H1 (cell line): ENCODE measurements at regions not wholly inside any gene's neighbourhood (a gene's known extent, or its start where the extent isn't known, plus 50 kb on each side); places are given as distances from the start of the nearest gene placed in this dataset.

Experiments
- CTCF ChIA-PET: fragments of 300-600 bp; sonication (Branson Sonifier 250); formaldehyde crosslinking; loops from one replicate; lab custom pipeline; 2021; ENCODE audit not compliant: partially characterized antibody; lab: Charles Lee
- POLR2A ChIA-PET: fragments of 300-600 bp; sonication (Branson Sonifier 250); formaldehyde crosslinking; loops from one replicate; lab custom pipeline; 2021; ENCODE audit warnings: inconsistent platforms; ENCODE audit not compliant: partially characterized antibody; lab: Charles Lee
- DNase-seq, 2 experiments: peaks; one replicate each; pipeline versions ENCODE4 v3.0.0 to v3.0.0-alpha.2; 2010 to 2022; ENCODE audit warnings: low spot score in 2 of 2, low read depth in 1 of 2, mixed read lengths in 1 of 2
- FAIRE-seq: peaks from 2 replicates; lab custom pipeline; 2011; peaks lifted over from hg19 to GRCh38; lab: Jason Lieb, UNC
- H2AFZ ChIP-seq: 2 replicates; pipeline ENCODE4 v1.8.1; 2012; ENCODE audit warnings: low read length, inconsistent platforms
- H2AK5ac ChIP-seq: 2 replicates; pipeline ENCODE4 v1.6.1; 2013; ENCODE audit warnings: low read depth, low read length
- H2BK120ac ChIP-seq: replicated peaks from 2 replicates; pipeline ENCODE3; 2013; ENCODE audit warnings: low read depth, low read length, inconsistent platforms
- H2BK12ac ChIP-seq: 2 replicates; pipeline ENCODE4 v1.6.1; 2013; ENCODE audit warnings: low read depth, low read length
- H2BK15ac ChIP-seq: 2 replicates; pipeline ENCODE4 v1.6.1; 2013; ENCODE audit warnings: low read length
- H2BK20ac ChIP-seq: 2 replicates; pipeline ENCODE4 v1.6.1; 2013; ENCODE audit warnings: low read length
- H2BK5ac ChIP-seq: 2 replicates; pipeline ENCODE4 v1.6.1; 2013; ENCODE audit warnings: low read depth, low read length
- H3K14ac ChIP-seq: 2 replicates; pipeline ENCODE4 v1.6.1; 2013; ENCODE audit warnings: inconsistent platforms; ENCODE audit not compliant: insufficient read length
- H3K18ac ChIP-seq: 2 replicates; pipeline ENCODE4 v1.6.1; 2013; ENCODE audit warnings: low read length; ENCODE audit errors: extremely low read depth
- H3K23ac ChIP-seq: 2 replicates; pipeline ENCODE4 v1.6.1; 2013; ENCODE audit warnings: inconsistent platforms; ENCODE audit not compliant: insufficient read length
- H3K23me2 ChIP-seq: 2 replicates; pipeline ENCODE4 v1.6.1; 2013; ENCODE audit warnings: low read depth, low read length
- H3K27ac ChIP-seq: 2 replicates; pipeline ENCODE4 v1.6.1; 2011; ENCODE audit warnings: low read depth, low read length, inconsistent platforms
- H3K27me3 ChIP-seq, 4 experiments: replicated peaks in 1 of 4; 1 replicate in 1 of 4; 2 replicates in 3 of 4; pipeline versions ENCODE4 v1.6.1 to v1.8.1; 2011 to 2013; ENCODE audit warnings: low read length in 3 of 4, mild to moderate bottlenecking in 3 of 4, inconsistent platforms in 2 of 4, mixed read lengths in 2 of 4, moderate library complexity in 1 of 4; ENCODE audit not compliant: control insufficient read depth in 3 of 4, insufficient read depth in 3 of 4; ENCODE audit errors: extremely low read depth in 1 of 4
- H3K36me3 ChIP-seq, 4 experiments: 2 replicates each; pipeline versions ENCODE4 v1.6.1 to v1.8.1; 2011 to 2013; ENCODE audit warnings: mild to moderate bottlenecking in 4 of 4, low read length in 3 of 4, moderate library complexity in 2 of 4, control low read depth in 1 of 4, inconsistent platforms in 1 of 4; ENCODE audit not compliant: insufficient read depth in 4 of 4, control insufficient read depth in 2 of 4
- H3K4ac ChIP-seq: replicated peaks from 2 replicates; pipeline ENCODE3; 2013; ENCODE audit warnings: low read length, low read depth, mixed read lengths, inconsistent platforms; ENCODE audit not compliant: insufficient read length
- H3K4me1 ChIP-seq, 4 experiments: replicated peaks in 1 of 4; 1 replicate in 1 of 4; 2 replicates in 3 of 4; pipeline versions ENCODE4 v1.6.1 to v1.8.1; 2011 to 2013; ENCODE audit warnings: low read length in 3 of 4, inconsistent platforms in 2 of 4, mixed read lengths in 1 of 4; ENCODE audit not compliant: insufficient read depth in 4 of 4, control insufficient read depth in 3 of 4
- H3K4me2 ChIP-seq, 2 experiments: 2 replicates each; pipeline versions ENCODE4 v1.6.1 to v1.8.1; 2011 to 2013; ENCODE audit warnings: low read depth in 2 of 2, low read length in 2 of 2, control low read depth in 1 of 2, inconsistent platforms in 1 of 2, mild to moderate bottlenecking in 1 of 2; ENCODE audit not compliant: insufficient read depth in 1 of 2
- H3K4me3 ChIP-seq, 4 experiments: fragments of 200-600, 300-600 bp in 1 of 4; sonication (generic), shearing (Covaris generic), sonication (Bioruptor Twin) in 1 of 4; 2 replicates each; pipeline versions ENCODE4 v1.5.1 to v1.8.1; 2011 to 2016; ENCODE audit warnings: low read length in 4 of 4, low read depth in 3 of 4, control low read depth in 2 of 4, inconsistent platforms in 2 of 4, mild to moderate bottlenecking in 2 of 4, mixed read lengths in 1 of 4, moderate library complexity in 1 of 4; ENCODE audit not compliant: insufficient read depth in 2 of 4; ENCODE audit errors: extremely low read depth in 1 of 4
- H3K56ac ChIP-seq: replicated peaks from 2 replicates; pipeline ENCODE3; 2013; ENCODE audit warnings: low read depth, mild to moderate bottlenecking, mixed read lengths, low read length, inconsistent platforms; ENCODE audit not compliant: insufficient read length
- H3K79me1 ChIP-seq: 2 replicates; pipeline ENCODE4 v1.6.1; 2013; ENCODE audit warnings: low read depth, low read length, control low read depth
- H3K79me2 ChIP-seq, 2 experiments: 2 replicates each; pipeline versions ENCODE4 v1.6.1 to v1.8.1; 2012 to 2013; ENCODE audit warnings: low read length in 2 of 2, mild to moderate bottlenecking in 2 of 2, inconsistent platforms in 1 of 2; ENCODE audit not compliant: insufficient read depth in 2 of 2, control insufficient read depth in 1 of 2
- H3K9ac ChIP-seq, 4 experiments: replicated peaks in 1 of 4; 1 replicate in 1 of 4; 2 replicates in 3 of 4; pipeline versions ENCODE4 v1.6.1 to v1.8.1; 2011 to 2013; ENCODE audit warnings: low read depth in 3 of 4, low read length in 3 of 4, control low read depth in 2 of 4, mild to moderate bottlenecking in 2 of 4, moderate library complexity in 2 of 4, inconsistent platforms in 1 of 4; ENCODE audit errors: extremely low read depth in 1 of 4
- H3K9me3 ChIP-seq, 2 experiments: 2 replicates each; pipeline versions ENCODE4 v1.6.1 to v1.8.1; 2012 to 2013; ENCODE audit warnings: mild to moderate bottlenecking in 2 of 2, moderate library complexity in 2 of 2, control low read depth in 1 of 2, inconsistent platforms in 1 of 2, low read depth in 1 of 2, low read length in 1 of 2, mixed read lengths in 1 of 2; ENCODE audit not compliant: insufficient read depth in 2 of 2
- H4K20me1 ChIP-seq, 2 experiments: replicated peaks in 1 of 2; 2 replicates each; pipeline versions ENCODE3 to v1.8.1; 2011 to 2013; ENCODE audit warnings: inconsistent platforms in 2 of 2, low read length in 2 of 2, mild to moderate bottlenecking in 1 of 2; ENCODE audit not compliant: insufficient read depth in 2 of 2, control insufficient read depth in 1 of 2
- H4K5ac ChIP-seq: 2 replicates; pipeline ENCODE4 v1.6.1; 2013; ENCODE audit warnings: low read length, low read depth, mixed read lengths, inconsistent platforms; ENCODE audit not compliant: insufficient read length
- H4K8ac ChIP-seq: 2 replicates; pipeline ENCODE4 v1.8.0; 2013; ENCODE audit warnings: mild to moderate bottlenecking, moderate library complexity, low read length, inconsistent platforms; ENCODE audit not compliant: insufficient read depth; ENCODE audit errors: extremely low read depth
- H4K91ac ChIP-seq: replicated peaks from 2 replicates; pipeline ENCODE3; 2013; ENCODE audit warnings: low read length, mixed read lengths, inconsistent platforms; ENCODE audit not compliant: insufficient read length
- BACH1 ChIP-seq: IDR thresholded peaks from 2 replicates; pipeline ENCODE4 v1.6.1; 2012; ENCODE audit warnings: low read length, improper control_type of control experiment
- FOSL1 ChIP-seq: IDR thresholded peaks from 2 replicates; pipeline ENCODE4 v1.6.1; 2011; ENCODE audit warnings: mild to moderate bottlenecking, low read depth, low read length, moderate library complexity; ENCODE audit not compliant: insufficient read depth
- JUND ChIP-seq: IDR thresholded peaks from 2 replicates; pipeline ENCODE4 v1.6.1; 2011; ENCODE audit warnings: mild to moderate bottlenecking, improper control_type of control experiment, low read length
- KDM4A ChIP-seq: IDR thresholded peaks from one replicate; pipeline ENCODE4 v1.7.1; 2012; ENCODE audit warnings: low read depth, mild to moderate bottlenecking, moderate library complexity, low read length, inconsistent platforms; ENCODE audit not compliant: severe bottlenecking
- MAFK ChIP-seq: IDR thresholded peaks from 2 replicates; pipeline ENCODE4 v1.6.1; 2012; ENCODE audit warnings: low read depth, mild to moderate bottlenecking, improper control_type of control experiment, low read length
- RBBP5 ChIP-seq: IDR thresholded peaks from 2 replicates; pipeline ENCODE4 v1.7.1; 2012; ENCODE audit warnings: low read depth, mild to moderate bottlenecking, inconsistent platforms, low read length, moderate library complexity, borderline replicate concordance
- SIN3A ChIP-seq, 2 experiments: IDR thresholded peaks in 1 of 2; conservative IDR thresholded peaks in 1 of 2; 2 replicates each; pipeline ENCODE4 v1.6.1; 2011 to 2012; ENCODE audit warnings: low read length in 2 of 2, improper control_type of control experiment in 1 of 2, low read depth in 1 of 2, mild to moderate bottlenecking in 1 of 2
- SIRT6 ChIP-seq: IDR thresholded peaks from one replicate; pipeline ENCODE4 v1.7.1; 2012; ENCODE audit warnings: low read length, inconsistent platforms
- SUZ12 ChIP-seq: fragments of 200-600 bp; sonication (generic); IDR thresholded peaks from 2 replicates; pipeline ENCODE4 v1.6.1; 2012; ENCODE audit warnings: mild to moderate bottlenecking, inconsistent platforms, low read length, moderate library complexity, mixed read lengths
- ZNF274 ChIP-seq: IDR thresholded peaks from 2 replicates; pipeline ENCODE4 v1.7.0; 2012; ENCODE audit warnings: low read length, borderline replicate concordance; ENCODE audit errors: extremely low read depth
- WGBS, 2 experiments: shearing (Covaris generic) in 1 of 2; methylation state at CpG; one replicate each; pipeline versions ENCODE4 v1.1.6 to v1.1.7; 2013 to 2015; ENCODE audit warnings: low lambda C conversion rate in 2 of 2, mixed read lengths in 2 of 2, inconsistent platforms in 1 of 2, low coverage in 1 of 2, missing lambda C conversion rate in 1 of 2; ENCODE audit not compliant: insufficient replicate concordance in 2 of 2, insufficient coverage in 1 of 2, insufficient read length in 1 of 2; ENCODE audit errors: extremely low coverage in 1 of 2, missing lambda C conversion rate in 1 of 2; 5-methylcytosine and 5-hydroxymethylcytosine counted together
- TF ChIP-seq, protein P1 (sequence below): IDR thresholded peaks from 2 replicates; pipeline ENCODE4 v1.6.1; 2011; ENCODE audit warnings: low read length, improper control_type of control experiment

DNA sequence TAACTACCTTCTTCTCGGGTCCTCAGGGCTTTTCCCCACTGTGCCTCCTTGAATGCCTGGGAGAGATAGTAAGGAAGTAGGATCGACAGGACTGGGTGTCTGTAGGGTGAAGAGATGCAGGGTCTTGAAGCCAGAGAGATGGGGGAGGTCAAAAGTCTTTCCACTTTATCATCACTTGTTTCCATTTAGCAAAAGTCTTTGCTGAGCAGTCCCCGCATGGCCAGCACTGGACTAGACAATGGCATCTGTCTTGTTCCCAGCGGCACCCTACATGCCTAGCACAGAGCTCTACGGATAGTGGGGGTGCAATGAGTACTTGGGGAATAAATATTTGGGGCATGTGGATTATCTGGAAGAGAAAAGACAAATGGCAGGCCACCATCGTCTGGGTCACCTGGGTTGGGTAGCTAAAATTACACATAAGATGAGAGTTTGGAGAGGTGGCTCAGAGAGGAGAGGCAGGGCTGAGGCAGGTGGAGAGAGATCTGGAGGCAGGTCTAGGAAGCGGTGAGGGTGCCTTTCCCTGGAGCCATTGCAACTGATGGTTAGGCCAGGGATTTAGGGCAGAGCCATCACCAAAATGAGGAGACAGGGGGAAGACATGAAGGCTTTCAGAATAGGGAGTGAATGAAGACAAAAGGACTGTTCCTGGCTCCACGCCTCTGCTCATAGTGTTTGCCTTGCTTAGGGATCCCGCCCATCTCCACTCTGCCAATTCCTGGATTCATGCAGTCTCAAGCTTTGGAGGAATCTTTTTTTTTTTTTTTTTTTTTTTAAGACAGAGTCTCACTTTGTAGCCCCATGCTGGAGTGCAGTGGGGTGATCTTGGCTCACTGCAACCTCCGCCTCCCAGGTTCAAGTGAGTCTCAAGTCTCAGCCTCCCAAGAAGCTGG lies 250.8 kb upstream of the KLF4 start:
- H4K5ac ChIP-seq: no peak overlapping the region
- H3K9me3 ChIP-seq: no peaks in the 10 kb centered on the region
- H2BK5ac ChIP-seq: no peak overlapping the region
- POLR2A ChIA-PET: interaction anchor here (1.1 kb wide), 1 partner anchor 9 kb away, joined by 3 read pairs; no protein-coding TSS in a partner anchor
- no peaks in the 10 kb centered on the region for H3K79me2 ChIP-seq
- no peaks in the 10 kb centered on the region for H3K23me2 ChIP-seq
- peak overlapping the region; percentile 53; the same call in 1 of the 2 replicates for H4K8ac ChIP-seq
- no peak overlapping the region for H4K91ac ChIP-seq
- no peak overlapping the region for H3K14ac ChIP-seq
- H2BK20ac ChIP-seq: no peak overlapping the region
- FAIRE-seq: no peak
- no peak overlapping the region for H3K23ac ChIP-seq
- no peaks in the 10 kb centered on the region for H3K79me1 ChIP-seq
- no peak overlapping the region for H2BK12ac ChIP-seq
- no peak overlapping the region for H2AK5ac ChIP-seq
- no peaks in the 10 kb centered on the region for H4K20me1 ChIP-seq
- H3K4ac ChIP-seq: no peak overlapping the region
- CTCF ChIA-PET: interaction anchor here (1.1 kb wide), 1 partner anchor 9 kb away, joined by 3 read pairs; no protein-coding TSS in a partner anchor
- H3K56ac ChIP-seq: no peak overlapping the region
- WGBS, 2 experiments: 89% methylated on average over 10 of the region's 10 CpGs; no CpG with 5 or more reads in 1 of the 2 experiments
- no peaks in the 10 kb centered on the region for H3K27me3 ChIP-seq
- H3K4me1 ChIP-seq: no peaks in the 10 kb centered on the region
- no peak overlapping the region for H3K4me2 ChIP-seq
- H3K4me3 ChIP-seq: no peak overlapping the region
- H2BK120ac ChIP-seq: no peak overlapping the region
- no peak overlapping the region for H2AFZ ChIP-seq
- no peak overlapping the region for H3K27ac ChIP-seq
- no peaks in the 10 kb centered on the region for H3K36me3 ChIP-seq
- peak overlapping the region; percentile 61; the same call in 1 of the 2 replicates for H2BK15ac ChIP-seq
- no peak overlapping the region for H3K18ac ChIP-seq
- DNase-seq: no peak
- no peak overlapping the region for H3K9ac ChIP-seq
- no peak for TF ChIP-seq RBBP5
- no peak for TF ChIP-seq SIRT6
- TF ChIP-seq BACH1: no peak
- no peak for TF ChIP-seq MAFK
- TF ChIP-seq FOSL1: no peak
- TF ChIP-seq, protein P1, sequence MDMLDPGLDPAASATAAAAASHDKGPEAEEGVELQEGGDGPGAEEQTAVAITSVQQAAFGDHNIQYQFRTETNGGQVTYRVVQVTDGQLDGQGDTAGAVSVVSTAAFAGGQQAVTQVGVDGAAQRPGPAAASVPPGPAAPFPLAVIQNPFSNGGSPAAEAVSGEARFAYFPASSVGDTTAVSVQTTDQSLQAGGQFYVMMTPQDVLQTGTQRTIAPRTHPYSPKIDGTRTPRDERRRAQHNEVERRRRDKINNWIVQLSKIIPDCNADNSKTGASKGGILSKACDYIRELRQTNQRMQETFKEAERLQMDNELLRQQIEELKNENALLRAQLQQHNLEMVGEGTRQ: no peak
- no peak for TF ChIP-seq JUND
- no peak for TF ChIP-seq ZNF274
- TF ChIP-seq SIN3A (conservative IDR thresholded peaks at IDR 0.05 in 1 of 2, IDR thresholded peaks at IDR 0.05 in 1 of 2; ENCODE audit: low read depth in 1 of 2, low read length in 2 of 2): no peak
- no peak for TF ChIP-seq KDM4A
- TF ChIP-seq SUZ12: no peak
